Bronchial epithelial cell (primary cell): ENCODE measurements at regions not wholly inside any gene's neighbourhood (a gene's known extent, or its start where the extent isn't known, plus 50 kb on each side); places are given as distances from the start of the nearest gene placed in this dataset.
A peak's percentile ranks its signal among the peaks of the same experiment; 100 is the strongest.

Source experiments
- DNase-seq: peaks from one replicate; pipeline ENCODE4 v3.0.0-alpha.2; 2010; ENCODE audit warnings: low read depth
- FAIRE-seq: peaks from 2 replicates; lab custom pipeline; 2011; peaks lifted over from hg19 to GRCh38; lab: Jason Lieb, UNC
- H3K27me3 ChIP-seq: 2 replicates; pipeline ENCODE4 v1.5.1; 2011; ENCODE audit warnings: low read length; ENCODE audit not compliant: control insufficient read depth, insufficient read depth
- H3K36me3 ChIP-seq: 2 replicates; pipeline ENCODE4 v1.5.1; 2011; ENCODE audit warnings: low read length; ENCODE audit not compliant: control insufficient read depth, insufficient read depth
- H3K4me3 ChIP-seq: 2 replicates; pipeline ENCODE4 v1.5.1; 2011; ENCODE audit warnings: mild to moderate bottlenecking, low read depth, low read length, control low read depth
- TF ChIP-seq, protein P1 (sequence below): IDR thresholded peaks from 2 replicates; pipeline ENCODE4 v1.5.1; 2011; ENCODE audit warnings: mild to moderate bottlenecking, moderate library complexity, low read length, control low read depth, inconsistent platforms; ENCODE audit not compliant: insufficient read depth, severe bottlenecking

DNA sequence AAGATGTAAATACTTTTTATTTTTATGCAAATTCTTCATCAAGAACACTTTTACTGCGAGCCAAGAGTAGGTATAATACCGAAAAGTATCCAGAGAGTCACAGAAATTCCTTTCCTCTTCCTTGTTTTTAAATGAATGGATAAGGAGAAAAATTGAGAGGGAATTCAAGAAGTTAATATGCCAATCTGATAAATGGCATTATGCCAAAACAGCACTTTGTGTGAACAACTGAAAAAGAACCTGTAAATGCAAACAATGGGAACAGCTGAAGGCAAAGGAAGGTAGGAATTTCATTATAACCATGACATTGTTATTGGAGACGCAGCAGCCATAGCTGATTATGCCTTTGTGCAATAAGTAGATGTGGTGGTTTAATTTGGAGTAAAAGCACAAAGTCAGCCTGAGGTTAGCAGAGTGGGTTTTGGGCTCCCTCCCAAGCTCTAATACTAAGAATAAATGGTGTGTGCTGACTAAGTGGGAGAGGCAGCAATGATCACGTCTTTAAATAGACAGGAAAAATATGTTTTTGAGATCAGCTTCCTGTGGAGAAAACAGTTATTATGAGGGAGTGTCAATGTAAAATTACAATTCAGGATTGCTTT lies 209.8 kb upstream of the NDST4 start:
- FAIRE-seq (no peak), DNase-seq (no peak)
- Histone ChIP-seq H3K36me3 (no peaks in the 10 kb centered on the region), H3K27me3 (no peaks in the 10 kb centered on the region), H3K4me3 (no peak overlapping the region)
- TF ChIP-seq, protein P1, sequence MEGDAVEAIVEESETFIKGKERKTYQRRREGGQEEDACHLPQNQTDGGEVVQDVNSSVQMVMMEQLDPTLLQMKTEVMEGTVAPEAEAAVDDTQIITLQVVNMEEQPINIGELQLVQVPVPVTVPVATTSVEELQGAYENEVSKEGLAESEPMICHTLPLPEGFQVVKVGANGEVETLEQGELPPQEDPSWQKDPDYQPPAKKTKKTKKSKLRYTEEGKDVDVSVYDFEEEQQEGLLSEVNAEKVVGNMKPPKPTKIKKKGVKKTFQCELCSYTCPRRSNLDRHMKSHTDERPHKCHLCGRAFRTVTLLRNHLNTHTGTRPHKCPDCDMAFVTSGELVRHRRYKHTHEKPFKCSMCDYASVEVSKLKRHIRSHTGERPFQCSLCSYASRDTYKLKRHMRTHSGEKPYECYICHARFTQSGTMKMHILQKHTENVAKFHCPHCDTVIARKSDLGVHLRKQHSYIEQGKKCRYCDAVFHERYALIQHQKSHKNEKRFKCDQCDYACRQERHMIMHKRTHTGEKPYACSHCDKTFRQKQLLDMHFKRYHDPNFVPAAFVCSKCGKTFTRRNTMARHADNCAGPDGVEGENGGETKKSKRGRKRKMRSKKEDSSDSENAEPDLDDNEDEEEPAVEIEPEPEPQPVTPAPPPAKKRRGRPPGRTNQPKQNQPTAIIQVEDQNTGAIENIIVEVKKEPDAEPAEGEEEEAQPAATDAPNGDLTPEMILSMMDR = no peak

DNA sequence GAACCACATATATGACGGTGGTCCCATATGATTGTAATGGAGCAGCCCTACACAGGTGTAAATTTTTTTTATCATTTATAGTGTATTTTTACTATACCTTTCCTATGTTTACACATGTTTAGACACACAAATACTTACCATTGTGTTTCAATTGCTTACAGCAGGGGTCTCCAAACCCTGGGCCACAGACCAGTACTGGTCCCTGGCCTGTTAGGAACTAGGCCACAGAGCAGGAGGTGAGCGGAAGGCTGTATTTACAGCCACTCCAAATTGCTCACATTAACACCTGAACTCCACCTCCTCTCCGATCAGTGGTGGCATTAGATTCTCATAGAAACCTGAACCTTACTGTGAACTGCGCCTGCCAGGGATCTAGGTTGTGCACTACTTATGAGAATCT lies 201.8 kb upstream of the NDST4 start:
- Histone ChIP-seq H3K36me3 (no peaks in the 10 kb centered on the region), H3K27me3 (no peaks in the 10 kb centered on the region), H3K4me3 (no peak overlapping the region)
- FAIRE-seq (no peak), DNase-seq (no peak)
- TF ChIP-seq, protein P1 = no peak

DNA sequence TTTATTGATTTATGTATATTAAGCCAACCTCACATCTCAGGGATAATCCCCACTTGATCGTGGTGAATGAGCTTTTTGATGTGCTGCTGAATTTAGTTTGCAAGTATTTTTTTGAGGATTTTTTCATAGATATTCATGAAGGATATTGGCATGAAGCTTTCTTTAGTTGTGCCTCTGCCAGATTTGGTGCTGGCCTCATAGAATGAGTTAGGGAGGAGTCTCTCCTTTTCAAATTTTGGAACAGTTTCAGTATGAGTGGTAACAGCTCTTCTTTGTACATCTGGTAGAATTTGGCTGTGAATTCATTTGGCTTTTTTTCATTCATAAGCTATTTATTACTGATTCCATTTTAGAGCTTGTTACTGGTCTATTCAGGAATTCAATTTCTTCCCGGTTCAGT lies 197.2 kb upstream of the NDST4 start:
- no peak for FAIRE-seq

DNA sequence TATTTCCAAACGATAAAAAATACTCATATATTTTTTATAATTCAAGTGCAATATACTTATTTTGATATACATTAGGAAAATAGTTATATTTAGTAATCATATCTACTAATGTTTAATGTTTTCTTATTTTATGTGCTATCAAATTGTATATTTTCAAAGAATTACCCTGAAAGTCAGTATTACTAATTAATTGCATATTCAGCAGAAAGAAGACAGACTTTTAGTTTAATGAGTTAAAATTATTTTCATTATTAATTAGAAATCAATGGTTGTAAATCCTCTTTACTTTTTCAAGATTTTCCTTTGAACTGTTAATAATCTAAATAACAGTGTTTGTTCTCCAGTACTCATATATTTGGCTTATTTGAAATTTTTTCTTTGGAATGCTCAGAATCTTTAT lies 181.3 kb upstream of the NDST4 start:
- H3K4me3 ChIP-seq = no peak overlapping the region
- H3K27me3 ChIP-seq = no peaks in the 10 kb centered on the region
- DNase-seq = no peak
- FAIRE-seq = no peak
- H3K36me3 ChIP-seq = no peaks in the 10 kb centered on the region
- TF ChIP-seq, protein P1 = no peak

More for the DNA sequence above, 197.2 kb upstream of the NDST4 start:
- TF ChIP-seq, protein P1 = no peak
- DNase-seq = no peak
- Histone ChIP-seq H3K27me3 (no peaks in the 10 kb centered on the region), H3K36me3 (no peaks in the 10 kb centered on the region), H3K4me3 (no peak overlapping the region)

DNA sequence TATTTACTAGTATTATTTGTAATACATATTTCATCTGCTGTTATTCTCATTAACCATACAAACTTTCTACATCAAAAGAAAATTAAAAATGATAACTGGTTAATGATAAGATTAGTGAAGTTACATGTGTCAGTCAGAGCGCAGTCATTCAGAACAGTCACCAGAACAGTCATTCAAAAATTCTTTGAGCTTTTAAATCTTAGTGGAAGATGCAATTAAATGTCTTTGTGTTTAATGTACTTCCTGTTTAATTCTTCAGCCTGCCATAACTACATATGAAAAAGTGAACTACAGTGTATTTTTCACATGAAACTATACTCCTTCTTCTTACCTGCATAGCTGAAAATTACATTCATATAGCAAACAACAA lies 179.7 kb upstream of the NDST4 start:
- FAIRE-seq = no peak
- no peaks in the 10 kb centered on the region for H3K36me3 ChIP-seq
- peak; percentile 1 for DNase-seq
- no peak overlapping the region for H3K4me3 ChIP-seq
- no peaks in the 10 kb centered on the region for H3K27me3 ChIP-seq
- TF ChIP-seq, protein P1 = no peak
